Osteoblast (primary cell): ENCODE measurements at regions not wholly inside any gene's neighbourhood (a gene's known extent, or its start where the extent isn't known, plus 50 kb on each side); places are given as distances from the start of the nearest gene placed in this dataset.

Source experiments
- DNase-seq: peaks from one replicate; pipeline ENCODE4 v3.0.0; 2011; ENCODE audit warnings: low spot score, mixed read lengths; ENCODE audit not compliant: insufficient read length; ENCODE audit errors: missing footprints
- H2AFZ ChIP-seq: 2 replicates; pipeline ENCODE4 v1.6.0; 2011; ENCODE audit warnings: mild to moderate bottlenecking, low read length
- H3K27ac ChIP-seq: 2 replicates; pipeline ENCODE4 v1.5.1; 2011; ENCODE audit warnings: mild to moderate bottlenecking, low read depth, low read length, moderate library complexity
- H3K27me3 ChIP-seq: 2 replicates; pipeline ENCODE4 v1.6.0; 2012; ENCODE audit warnings: mild to moderate bottlenecking, control low read depth, inconsistent platforms, low read length, moderate library complexity; ENCODE audit not compliant: insufficient read depth
- H3K36me3 ChIP-seq: 2 replicates; pipeline ENCODE4 v1.5.1; 2011; ENCODE audit warnings: mild to moderate bottlenecking, low read length, control low read depth, moderate library complexity; ENCODE audit not compliant: insufficient read depth
- H3K4me1 ChIP-seq: 2 replicates; pipeline ENCODE4 v1.5.1; 2011; ENCODE audit warnings: mild to moderate bottlenecking, low read length, control low read depth, moderate library complexity; ENCODE audit not compliant: insufficient read depth
- H3K4me2 ChIP-seq: 2 replicates; pipeline ENCODE4 v1.6.0; 2011; ENCODE audit warnings: mild to moderate bottlenecking, low read length; ENCODE audit not compliant: insufficient read depth
- H3K4me3 ChIP-seq: fragments of 200-600 bp; sonication (generic); 3 replicates; pipeline ENCODE4 v1.5.1; 2012; ENCODE audit warnings: mild to moderate bottlenecking, low read length, inconsistent platforms; ENCODE audit not compliant: insufficient read depth
- H3K79me2 ChIP-seq: 2 replicates; pipeline ENCODE4 v1.6.0; 2012; ENCODE audit warnings: mild to moderate bottlenecking, low read length, control low read depth, inconsistent platforms; ENCODE audit not compliant: insufficient read depth
- H3K9me3 ChIP-seq: 2 replicates; pipeline ENCODE4 v1.5.1; 2011; ENCODE audit warnings: low read depth, low read length, control low read depth
- H4K20me1 ChIP-seq: 2 replicates; pipeline ENCODE4 v1.6.0; 2012; ENCODE audit warnings: mild to moderate bottlenecking, low read length, control low read depth; ENCODE audit not compliant: insufficient read depth
- TF ChIP-seq, protein P1 (sequence below): IDR thresholded peaks from 2 replicates; pipeline ENCODE4 v1.5.1; 2011; ENCODE audit warnings: mild to moderate bottlenecking, low read depth, low read length, moderate library complexity; ENCODE audit errors: extremely low read depth

DNA sequence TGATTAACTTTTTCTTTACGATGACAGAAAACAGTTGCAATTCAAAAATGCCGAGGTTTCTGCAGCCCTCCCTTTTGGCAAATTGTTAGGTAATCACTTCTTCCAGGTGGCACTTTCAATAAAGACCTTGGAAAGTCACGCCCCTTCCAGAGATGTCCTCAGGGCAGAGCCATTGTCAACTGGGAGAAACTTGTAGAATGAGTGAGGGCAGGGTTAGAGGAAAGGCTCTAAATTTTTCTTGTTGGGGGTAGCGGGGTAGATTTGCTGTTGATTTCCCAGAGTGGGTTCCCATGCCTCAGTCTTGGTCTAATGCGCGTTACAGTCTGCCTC is 421.1 kb downstream of the FGF9 start:
- Histone ChIP-seq H3K9me3 (peaks cover 2% of the 10 kb centered on the region), H2AFZ (no peak overlapping the region), H3K4me3 (no peak overlapping the region), H3K27me3 (no peaks in the 10 kb centered on the region), H3K36me3 (no peaks in the 10 kb centered on the region), H3K4me1 (no peaks in the 10 kb centered on the region), H3K4me2 (no peak overlapping the region), H3K79me2 (no peaks in the 10 kb centered on the region), H3K27ac (no peak overlapping the region), H4K20me1 (no peaks in the 10 kb centered on the region)
- DNase-seq: no peak
- TF ChIP-seq, protein P1, sequence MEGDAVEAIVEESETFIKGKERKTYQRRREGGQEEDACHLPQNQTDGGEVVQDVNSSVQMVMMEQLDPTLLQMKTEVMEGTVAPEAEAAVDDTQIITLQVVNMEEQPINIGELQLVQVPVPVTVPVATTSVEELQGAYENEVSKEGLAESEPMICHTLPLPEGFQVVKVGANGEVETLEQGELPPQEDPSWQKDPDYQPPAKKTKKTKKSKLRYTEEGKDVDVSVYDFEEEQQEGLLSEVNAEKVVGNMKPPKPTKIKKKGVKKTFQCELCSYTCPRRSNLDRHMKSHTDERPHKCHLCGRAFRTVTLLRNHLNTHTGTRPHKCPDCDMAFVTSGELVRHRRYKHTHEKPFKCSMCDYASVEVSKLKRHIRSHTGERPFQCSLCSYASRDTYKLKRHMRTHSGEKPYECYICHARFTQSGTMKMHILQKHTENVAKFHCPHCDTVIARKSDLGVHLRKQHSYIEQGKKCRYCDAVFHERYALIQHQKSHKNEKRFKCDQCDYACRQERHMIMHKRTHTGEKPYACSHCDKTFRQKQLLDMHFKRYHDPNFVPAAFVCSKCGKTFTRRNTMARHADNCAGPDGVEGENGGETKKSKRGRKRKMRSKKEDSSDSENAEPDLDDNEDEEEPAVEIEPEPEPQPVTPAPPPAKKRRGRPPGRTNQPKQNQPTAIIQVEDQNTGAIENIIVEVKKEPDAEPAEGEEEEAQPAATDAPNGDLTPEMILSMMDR: no peak

DNA sequence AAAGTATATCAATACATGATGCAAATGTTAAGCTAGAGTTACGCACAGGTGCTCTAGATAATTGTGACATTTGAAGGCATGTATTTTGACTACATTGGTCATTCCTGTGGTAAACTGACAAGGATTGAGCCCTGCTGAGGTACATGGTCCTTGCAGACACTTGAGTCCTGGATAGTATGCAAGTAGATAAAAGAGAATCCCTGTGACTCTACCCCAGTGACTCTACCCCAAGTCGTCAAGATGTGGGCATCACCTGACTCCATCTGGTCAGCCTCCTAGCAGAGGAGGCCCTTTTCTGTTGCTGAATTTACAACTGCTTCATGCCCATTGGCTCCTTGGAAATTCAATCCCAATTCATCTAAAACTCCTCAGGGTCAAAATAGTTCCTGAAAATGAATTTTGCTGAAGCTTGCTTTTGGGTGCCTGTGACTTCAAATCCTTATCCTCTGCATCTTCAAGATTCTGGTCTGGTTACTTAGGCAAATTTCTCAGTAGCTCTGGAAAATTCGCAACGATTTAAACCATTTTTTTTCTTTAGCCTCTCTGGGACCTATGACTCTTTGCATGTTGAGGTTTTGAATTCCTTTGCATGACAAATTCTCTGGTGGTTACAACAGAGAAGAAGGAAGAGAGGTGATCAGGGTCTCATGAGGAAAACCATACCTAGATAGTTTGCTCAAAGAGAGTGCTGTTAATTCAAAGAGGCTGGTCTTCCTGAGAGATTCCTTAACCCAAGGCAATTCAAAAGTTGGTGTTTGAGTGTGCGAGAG is 422.1 kb downstream of the FGF9 start:
- Histone ChIP-seq H3K27me3 (no peaks in the 10 kb centered on the region), H2AFZ (no peak overlapping the region), H4K20me1 (no peaks in the 10 kb centered on the region), H3K4me2 (no peak overlapping the region), H3K4me3 (no peak overlapping the region), H3K36me3 (no peaks in the 10 kb centered on the region), H3K4me1 (no peaks in the 10 kb centered on the region), H3K79me2 (no peaks in the 10 kb centered on the region), H3K27ac (no peak overlapping the region), H3K9me3 (peaks cover 2% of the 10 kb centered on the region)
- TF ChIP-seq, protein P1: no peak
- DNase-seq: no peak

DNA sequence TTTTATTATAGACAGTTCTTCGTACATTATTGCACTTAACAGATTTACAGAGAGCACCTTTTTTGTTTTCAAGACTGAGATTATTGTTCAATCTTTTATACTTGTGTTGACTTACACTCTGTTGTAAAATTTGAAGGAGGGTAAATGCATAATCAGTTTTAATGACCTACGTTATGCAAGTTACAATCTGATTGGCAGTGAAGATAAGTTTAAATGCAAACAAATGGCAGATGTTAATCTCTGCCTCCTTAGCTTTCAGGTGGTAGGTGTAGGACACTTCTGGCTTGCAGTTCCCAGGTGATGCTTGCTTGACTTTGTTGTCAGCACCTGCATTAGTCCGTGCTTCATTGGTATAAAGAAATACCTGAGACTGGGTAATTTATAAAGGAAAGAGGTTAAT is 424.9 kb downstream of the FGF9 start:
- no peak overlapping the region for H3K4me2 ChIP-seq
- no peak for DNase-seq
- TF ChIP-seq, protein P1: no peak
- H3K36me3 ChIP-seq: no peaks in the 10 kb centered on the region
- no peaks in the 10 kb centered on the region for H3K79me2 ChIP-seq
- no peaks in the 10 kb centered on the region for H3K4me1 ChIP-seq
- H3K27me3 ChIP-seq: no peaks in the 10 kb centered on the region
- H3K27ac ChIP-seq: no peak overlapping the region
- H2AFZ ChIP-seq: no peak overlapping the region
- no peak overlapping the region for H3K4me3 ChIP-seq
- H3K9me3 ChIP-seq: no peaks in the 10 kb centered on the region
- H4K20me1 ChIP-seq: no peaks in the 10 kb centered on the region

DNA sequence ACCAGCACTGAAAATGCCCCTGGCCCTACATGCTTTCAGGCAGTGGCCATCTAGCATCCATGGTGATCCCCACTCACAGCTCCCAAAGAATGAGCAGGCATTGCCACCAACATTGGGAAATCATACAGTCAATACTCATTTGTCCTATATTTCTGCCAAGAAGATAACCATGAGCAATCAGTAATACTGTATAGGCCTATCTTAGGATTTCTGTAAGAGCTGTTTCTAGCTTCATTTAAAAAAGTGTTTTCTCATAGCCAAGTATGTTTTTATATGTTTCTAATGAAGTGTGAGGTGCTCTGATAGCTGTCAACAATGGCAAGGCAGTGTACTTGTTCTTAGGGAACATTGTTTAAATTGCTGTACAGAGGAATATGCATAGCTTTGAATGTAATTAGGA is 428.7 kb downstream of the FGF9 start:
- no peaks in the 10 kb centered on the region for H3K36me3 ChIP-seq
- DNase-seq: peak; percentile 49
- no peaks in the 10 kb centered on the region for H4K20me1 ChIP-seq
- no peak overlapping the region for H3K4me3 ChIP-seq
- H3K79me2 ChIP-seq: no peaks in the 10 kb centered on the region
- H3K27me3 ChIP-seq: no peaks in the 10 kb centered on the region
- H2AFZ ChIP-seq: no peak overlapping the region
- no peaks in the 10 kb centered on the region for H3K4me1 ChIP-seq
- no peak overlapping the region for H3K4me2 ChIP-seq
- no peaks in the 10 kb centered on the region for H3K9me3 ChIP-seq
- TF ChIP-seq, protein P1: no peak
- H3K27ac ChIP-seq: no peak overlapping the region
